Ovary (tissue), 7 donors: ENCODE measurements at regions not wholly inside any gene's neighbourhood (a gene's known extent, or its start where the extent isn't known, plus 50 kb on each side); places are given as distances from the start of the nearest gene placed in this dataset.

Experiments
- DNase-seq, 5 donors: peaks; one replicate each; pipeline ENCODE4 v3.0.0-alpha.2; 2019 to 2020
- H3K27ac ChIP-seq, 2 donors: fragments of 200-600 bp; one replicate each; pipeline versions ENCODE4 v1.5.1 to v1.8.0; 2019 to 2022
- H3K27me3 ChIP-seq: fragments of 200-600 bp; one replicate; pipeline ENCODE4 v1.8.0; 2022
- H3K36me3 ChIP-seq: fragments of 200-600 bp; sonication (generic); one replicate; pipeline ENCODE4 v1.5.1; 2019
- H3K4me1 ChIP-seq: one replicate; pipeline ENCODE4 v1.8.1; 2013; ENCODE audit warnings: mild to moderate bottlenecking, moderate library complexity; ENCODE audit not compliant: insufficient read depth
- H3K4me3 ChIP-seq: fragments of 200-600 bp; sonication (generic); one replicate; pipeline ENCODE4 v1.5.1; 2017
- H3K9me3 ChIP-seq, 2 donors: fragments of 200-600 bp in 1 of 2; sonication (generic) in 1 of 2; one replicate each; pipeline versions ENCODE4 v1.5.1 to v1.8.1; 2013 to 2019; ENCODE audit warnings: mild to moderate bottlenecking in 1 of 2, moderate library complexity in 1 of 2
- EP300 ChIP-seq: sonication (generic); formaldehyde crosslinking; IDR thresholded peaks from one replicate; pipeline ENCODE4 v1.6.1; 2017; ENCODE audit warnings: antibody characterized with exemption
- POLR2A ChIP-seq: fragments of 450-650 bp; IDR thresholded peaks from one replicate; pipeline ENCODE4 v1.6.1; 2017; ENCODE audit warnings: antibody characterized with exemption, mild to moderate bottlenecking, moderate library complexity
- WGBS, 3 donors: extraction: QIAGEN DNeasy Blood & Tissue Kit in 1 of 3; methylation state at CpG; one replicate each; pipeline versions ENCODE4 v1.1.5 to v1.1.7; 2013 to 2017; 5-methylcytosine and 5-hydroxymethylcytosine counted together
- intact Hi-C, 4 donors: fragments of 100-400 bp; cut with DNase I; formaldehyde crosslinking; loops; one replicate each; pipeline versions ENCODE4 v1.11.0 to v1.15.1; 2022 to 2023
- TF ChIP-seq, protein P1 (sequence below), 3 donors: fragments of 450-650 bp in 2 of 3; fragments of 200-600 bp in 1 of 3; IDR thresholded peaks; one replicate each; pipeline versions ENCODE4 v1.5.1 to v1.8.0; 2016 to 2022; ENCODE audit warnings: antibody characterized with exemption in 3 of 3, mild to moderate bottlenecking in 1 of 3
- donor health status: DM: no; HTN: no; CAD: no; lungs with moderate emphysema.
- donor health status: DM: no; HTN: no; CAD: no.
- donor health status: Bipolar disorder and iron deficiency.
- donor health status: DM: no; HTN: no; CAD: no.
- donor health status: DM: yes; HTN: yes; CAD: no.

DNA sequence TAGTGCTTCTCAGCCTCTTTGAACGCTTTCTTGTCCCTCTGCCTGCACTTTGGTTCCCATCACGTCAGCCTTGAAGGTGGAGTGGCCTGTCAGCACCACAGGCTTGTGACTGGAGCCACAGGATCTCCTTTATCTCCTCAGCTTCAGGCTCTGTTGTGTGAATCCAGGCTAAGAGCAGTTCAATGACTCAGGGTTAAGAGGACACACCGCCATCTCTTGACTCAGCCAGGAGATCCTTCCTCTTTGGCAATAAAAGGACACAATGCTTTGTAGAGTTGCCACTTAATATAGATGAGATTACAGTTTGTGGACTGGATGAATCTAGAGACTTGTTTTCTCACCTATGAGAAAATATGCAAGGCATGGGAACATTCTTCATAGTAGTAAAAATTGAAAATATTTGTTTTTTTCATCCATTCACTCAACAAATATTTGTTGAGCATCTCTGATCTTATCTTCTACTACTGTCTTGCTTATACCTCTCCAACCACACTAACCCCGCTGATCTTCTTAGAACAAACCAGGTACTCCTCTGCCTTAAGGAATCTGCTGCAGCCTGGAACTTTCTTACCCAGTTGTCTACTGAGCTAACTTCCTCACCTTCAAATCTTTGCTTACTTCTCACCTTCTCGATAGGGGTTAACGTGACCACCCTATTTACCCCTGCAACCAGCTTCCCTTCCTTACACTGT lies 62.3 kb downstream of the UCHL1 start:
- Histone ChIP-seq H3K36me3 (no peaks in the 10 kb centered on the region), H3K27ac (no peak overlapping the region), H3K4me3 (no peak overlapping the region), H3K27me3 (no peaks in the 10 kb centered on the region), H3K4me1 (no peaks in the 10 kb centered on the region), H3K9me3 (no peaks in the 10 kb centered on the region)
- TF ChIP-seq, protein P1, sequence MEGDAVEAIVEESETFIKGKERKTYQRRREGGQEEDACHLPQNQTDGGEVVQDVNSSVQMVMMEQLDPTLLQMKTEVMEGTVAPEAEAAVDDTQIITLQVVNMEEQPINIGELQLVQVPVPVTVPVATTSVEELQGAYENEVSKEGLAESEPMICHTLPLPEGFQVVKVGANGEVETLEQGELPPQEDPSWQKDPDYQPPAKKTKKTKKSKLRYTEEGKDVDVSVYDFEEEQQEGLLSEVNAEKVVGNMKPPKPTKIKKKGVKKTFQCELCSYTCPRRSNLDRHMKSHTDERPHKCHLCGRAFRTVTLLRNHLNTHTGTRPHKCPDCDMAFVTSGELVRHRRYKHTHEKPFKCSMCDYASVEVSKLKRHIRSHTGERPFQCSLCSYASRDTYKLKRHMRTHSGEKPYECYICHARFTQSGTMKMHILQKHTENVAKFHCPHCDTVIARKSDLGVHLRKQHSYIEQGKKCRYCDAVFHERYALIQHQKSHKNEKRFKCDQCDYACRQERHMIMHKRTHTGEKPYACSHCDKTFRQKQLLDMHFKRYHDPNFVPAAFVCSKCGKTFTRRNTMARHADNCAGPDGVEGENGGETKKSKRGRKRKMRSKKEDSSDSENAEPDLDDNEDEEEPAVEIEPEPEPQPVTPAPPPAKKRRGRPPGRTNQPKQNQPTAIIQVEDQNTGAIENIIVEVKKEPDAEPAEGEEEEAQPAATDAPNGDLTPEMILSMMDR (IDR thresholded peaks at IDR 0.05) = no peak
- TF ChIP-seq EP300 = no peak
- TF ChIP-seq POLR2A = no peak
- WGBS, 3 donors = 75 to 87% (median 79%) methylated on average over 6 of the region's 6 CpGs
- intact Hi-C loops = no loop called here
- no peak for DNase-seq

DNA sequence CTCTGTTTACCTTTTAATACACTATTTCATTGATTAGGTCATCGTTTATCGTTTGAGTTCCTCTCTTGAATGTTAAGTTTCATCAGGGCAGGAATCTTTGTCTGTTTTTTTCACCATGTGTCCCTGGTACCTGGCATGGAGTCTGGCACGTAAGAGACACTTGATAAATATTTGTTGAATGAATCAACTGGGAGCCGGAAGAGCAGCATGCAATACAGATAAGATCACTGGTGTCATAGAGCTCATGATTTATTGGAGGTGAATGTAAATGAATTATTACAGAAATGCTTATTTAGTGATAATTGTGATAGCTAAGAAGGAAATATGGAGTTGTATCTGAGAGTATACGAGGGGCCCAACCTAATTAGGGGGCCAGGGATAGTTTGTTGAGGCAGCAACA lies 62.8 kb downstream of the UCHL1 start:
- H3K36me3 ChIP-seq = no peaks in the 10 kb centered on the region
- no peak for TF ChIP-seq EP300
- TF ChIP-seq, protein P1 (IDR thresholded peaks at IDR 0.05) = no peak
- TF ChIP-seq POLR2A = no peak
- H3K27ac ChIP-seq = no peak overlapping the region
- intact Hi-C loops = no loop called here
- no peaks in the 10 kb centered on the region for H3K9me3 ChIP-seq
- H3K4me1 ChIP-seq = no peaks in the 10 kb centered on the region
- H3K4me3 ChIP-seq = no peak overlapping the region
- DNase-seq = no peak
- H3K27me3 ChIP-seq = no peaks in the 10 kb centered on the region
- WGBS, 3 donors = 47 to 50% (median 48%) methylated on average over 5 of the region's 5 CpGs

DNA sequence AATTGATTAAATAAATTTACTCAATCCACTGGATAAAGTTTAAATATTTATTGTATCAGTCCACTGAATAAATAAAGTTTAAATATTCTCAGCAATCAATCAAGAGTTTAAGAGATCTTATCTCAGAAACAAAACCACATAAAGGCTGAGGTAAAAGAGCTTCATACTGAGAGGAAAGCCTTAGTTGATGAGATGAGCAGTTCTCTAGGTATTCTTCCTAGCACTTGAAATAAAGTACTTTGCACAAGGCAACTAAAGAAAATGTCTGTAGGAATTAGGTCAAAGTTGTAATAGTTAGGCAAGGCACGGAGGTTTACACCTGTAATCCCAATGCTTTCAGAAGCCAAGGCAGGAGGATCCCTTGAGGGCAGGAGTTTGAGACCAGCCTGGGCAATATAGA lies 63.5 kb downstream of the UCHL1 start:
- Histone ChIP-seq H3K27me3 (no peaks in the 10 kb centered on the region), H3K27ac (no peak overlapping the region), H3K4me3 (no peak overlapping the region), H3K9me3 (no peaks in the 10 kb centered on the region), H3K4me1 (no peaks in the 10 kb centered on the region), H3K36me3 (no peaks in the 10 kb centered on the region)
- intact Hi-C loops = no loop called here
- WGBS, 3 donors = 91 to 96% (median 93%) methylated on average over 1 of the region's 1 CpG
- TF ChIP-seq, protein P1 (IDR thresholded peaks at IDR 0.05) = no peak
- TF ChIP-seq POLR2A = no peak
- TF ChIP-seq EP300 = no peak
- no peak for DNase-seq

DNA sequence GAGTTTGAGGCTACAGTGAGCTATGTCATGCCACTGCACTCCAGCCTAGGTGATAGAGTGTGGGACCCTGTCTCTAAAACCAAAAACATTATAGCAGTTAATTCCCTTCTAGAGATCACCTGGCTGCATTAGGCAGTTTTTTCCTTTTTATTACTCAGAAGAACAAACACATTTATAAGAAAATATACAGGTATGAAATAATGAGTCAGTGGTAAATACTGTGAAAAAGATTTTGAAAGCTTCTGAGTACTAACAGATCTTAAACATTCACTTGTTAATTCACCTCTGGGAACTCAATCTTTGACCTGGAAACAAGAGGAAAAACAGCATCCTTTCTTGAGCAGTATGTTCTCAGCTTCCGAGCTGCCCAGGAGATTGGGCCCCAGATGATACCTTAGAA lies 64.1 kb downstream of the UCHL1 start:
- DNase-seq = no peak
- TF ChIP-seq, protein P1 (IDR thresholded peaks at IDR 0.05) = no peak
- no peak for TF ChIP-seq EP300
- TF ChIP-seq POLR2A = no peak
- H3K4me1 ChIP-seq = no peaks in the 10 kb centered on the region
- no peaks in the 10 kb centered on the region for H3K9me3 ChIP-seq
- H3K36me3 ChIP-seq = no peaks in the 10 kb centered on the region
- H3K27me3 ChIP-seq = no peaks in the 10 kb centered on the region
- WGBS, 3 donors = 0 to 92% (median 0%) methylated on average over 1 of the region's 1 CpG
- intact Hi-C loops = no loop called here
- no peak overlapping the region for H3K27ac ChIP-seq
- no peak overlapping the region for H3K4me3 ChIP-seq
